Tibial artery (tissue), 4 donors: ENCODE measurements at regions not wholly inside any gene's neighbourhood (a gene's known extent, or its start where the extent isn't known, plus 50 kb on each side); places are given as distances from the start of the nearest gene placed in this dataset.
A peak's percentile ranks its signal among the peaks of the same experiment; 100 is the strongest.

Experiments used
- DNase-seq, 2 donors: peaks; one replicate each; pipeline ENCODE4 v3.0.0-alpha.2; 2019
- H3K27ac ChIP-seq, 2 donors: fragments of 200-600 bp; sonication (generic) in 1 of 2; 1 replicate in 1 of 2; 2 replicates in 1 of 2; pipeline ENCODE4 v1.5.1; 2018 to 2019; ENCODE audit warnings: mild to moderate bottlenecking in 1 of 2
- H3K27me3 ChIP-seq, 2 donors: fragments of 200-600 bp; sonication (generic) in 1 of 2; one replicate each; pipeline versions ENCODE4 v1.5.1 to v1.6.0; 2016 to 2019
- H3K36me3 ChIP-seq, 3 donors: fragments of 200-600 bp; sonication (generic) in 2 of 3; one replicate each; pipeline ENCODE4 v1.5.1; 2016 to 2019; ENCODE audit warnings: mild to moderate bottlenecking in 2 of 3
- H3K4me1 ChIP-seq, 4 donors: fragments of 200-600 bp; sonication (generic) in 2 of 4; 1 replicate in 3 of 4; 2 replicates in 1 of 4; pipeline ENCODE4 v1.5.1; 2016 to 2019
- H3K4me3 ChIP-seq, 2 donors: fragments of 200-600 bp; sonication (generic) in 1 of 2; 1 replicate in 1 of 2; 2 replicates in 1 of 2; pipeline ENCODE4 v1.5.1; 2018 to 2019; ENCODE audit warnings: mild to moderate bottlenecking in 2 of 2
- H3K9me3 ChIP-seq, 3 donors: fragments of 200-600 bp; sonication (generic) in 1 of 3; one replicate each; pipeline ENCODE4 v1.5.1; 2016 to 2019
- CTCF ChIP-seq, 2 experiments: fragments of 200-600 bp in 1 of 2; fragments of 450-650 bp in 1 of 2; IDR thresholded peaks; one replicate each; pipeline ENCODE4 v1.5.1; 2017 to 2019; ENCODE audit warnings: antibody characterized with exemption in 2 of 2, mild to moderate bottlenecking in 1 of 2, moderate library complexity in 1 of 2
- intact Hi-C: fragments of 100-400 bp; cut with DNase I; formaldehyde crosslinking; loops from one replicate; pipeline ENCODE4 v1.15.0; 2023; ENCODE audit warnings: low total_unique reads

GRCh38 chr12:3431686-3432085, 59.3 kb upstream of the PRMT8 start:
- H3K4me1 ChIP-seq = no peaks in the 10 kb centered on the region
- peaks cover 0 to 6% of the 10 kb centered on the region in 2 donors for H3K27me3 ChIP-seq
- H3K9me3 ChIP-seq = peaks cover 0 to 5% (median 0%) of the 10 kb centered on the region in 3 donors
- TF ChIP-seq CTCF (IDR thresholded peaks at IDR 0.05) = no peak
- intact Hi-C loops = no loop called here
- H3K27ac ChIP-seq = no peak overlapping the region
- no peak for DNase-seq
- H3K4me3 ChIP-seq = no peak overlapping the region
- no peaks in the 10 kb centered on the region for H3K36me3 ChIP-seq

GRCh38 chr12:3432176-3432742, 58.7 kb upstream of the PRMT8 start:
- no peak for TF ChIP-seq CTCF (IDR thresholded peaks at IDR 0.05)
- H3K4me1 ChIP-seq = no peaks in the 10 kb centered on the region
- H3K27ac ChIP-seq = no peak overlapping the region
- H3K36me3 ChIP-seq = no peaks in the 10 kb centered on the region
- intact Hi-C loops = no loop called here
- H3K27me3 ChIP-seq = peaks cover 0 to 6% of the 10 kb centered on the region in 2 donors
- peaks cover 0 to 5% (median 0%) of the 10 kb centered on the region in 3 donors for H3K9me3 ChIP-seq
- DNase-seq = no peak
- no peak overlapping the region for H3K4me3 ChIP-seq

GRCh38 chr12:3432868-3433267, 58.1 kb upstream of the PRMT8 start:
- Histone ChIP-seq H3K27me3 (peaks cover 0 to 6% of the 10 kb centered on the region in 2 donors), H3K36me3 (no peaks in the 10 kb centered on the region), H3K9me3 (peaks cover 0 to 5% (median 0%) of the 10 kb centered on the region in 3 donors), H3K4me1 (no peaks in the 10 kb centered on the region), H3K27ac (no peak overlapping the region), H3K4me3 (no peak overlapping the region)
- intact Hi-C loops = no loop called here
- TF ChIP-seq CTCF (IDR thresholded peaks at IDR 0.05) = no peak
- no peak for DNase-seq

GRCh38 chr12:3436461-3437065, 54.4 kb upstream of the PRMT8 start:
- no peaks in the 10 kb centered on the region for H3K36me3 ChIP-seq
- intact Hi-C loops = no loop called here
- DNase-seq = peak in 1 of 2 donors; percentile 12
- H3K9me3 ChIP-seq = no peaks in the 10 kb centered on the region
- H3K27ac ChIP-seq = no peak overlapping the region
- TF ChIP-seq CTCF (IDR thresholded peaks at IDR 0.05) = no peak
- H3K4me1 ChIP-seq = no peaks in the 10 kb centered on the region
- no peaks in the 10 kb centered on the region for H3K27me3 ChIP-seq
- H3K4me3 ChIP-seq = no peak overlapping the region

- TF ChIP-seq CTCF (IDR thresholded peaks at IDR 0.05) = no peak
- no peaks in the 10 kb centered on the region for H3K36me3 ChIP-seq
- peak in 1 of 2 donors; percentile 31 for DNase-seq
- no peak overlapping the region for H3K4me3 ChIP-seq
- H3K9me3 ChIP-seq = no peaks in the 10 kb centered on the region
- intact Hi-C loops = no loop called here
- no peak overlapping the region for H3K27ac ChIP-seq
- no peaks in the 10 kb centered on the region for H3K27me3 ChIP-seq
- no peaks in the 10 kb centered on the region for H3K4me1 ChIP-seq
Observed at GRCh38 chr12:3437986-3438385, 53.0 kb upstream of the PRMT8 start.
